ENCODE measurements at regions not wholly inside any gene's neighbourhood (a gene's known extent, or its start where the extent isn't known, plus 50 kb on each side); places are given as distances from the start of the nearest gene placed in this dataset.

DNA sequence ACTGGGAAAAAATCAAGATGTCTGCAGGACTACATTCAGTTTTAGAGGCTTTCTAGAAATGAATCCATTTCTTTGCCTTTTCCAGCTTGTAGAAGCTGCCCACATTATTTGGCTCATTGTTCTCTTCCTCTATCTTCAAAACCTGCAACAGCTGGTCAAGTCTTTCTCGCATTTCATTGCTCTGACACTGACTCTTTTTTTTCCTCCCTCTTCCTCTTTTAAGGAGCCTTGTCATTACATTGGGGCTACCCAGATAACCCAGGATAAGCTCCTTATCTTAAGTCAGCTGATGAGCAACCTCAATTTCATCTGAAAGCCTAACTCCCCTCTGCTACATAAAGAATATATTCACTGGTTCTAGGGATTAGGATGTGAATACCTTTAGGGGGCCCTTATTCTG lies 53.2 kb upstream of the CEP162 start:
- H3K9ac ChIP-seq (ENCODE audit: extremely low read depth, low read length, poor library complexity, severe bottlenecking) = no peak overlapping the region
- Mint-ChIP-seq H3K27me3 (ENCODE audit: insufficient read depth) (no peaks in the 10 kb centered on the region), H3K4me1 (peaks cover 5% of the 10 kb centered on the region), H3K4me3 (no peak overlapping the region), H3K9me3 (no peaks in the 10 kb centered on the region), H3K36me3 (ENCODE audit: low read depth) (no peaks in the 10 kb centered on the region), H3K27ac (no peak overlapping the region)
- H3K9me3 ChIP-seq (ENCODE audit: control insufficient read depth, low read length) = no peaks in the 10 kb centered on the region
- no peak overlapping the region for H3K4me3 ChIP-seq (ENCODE audit: low read length)
- TF ChIP-seq, protein P1, sequence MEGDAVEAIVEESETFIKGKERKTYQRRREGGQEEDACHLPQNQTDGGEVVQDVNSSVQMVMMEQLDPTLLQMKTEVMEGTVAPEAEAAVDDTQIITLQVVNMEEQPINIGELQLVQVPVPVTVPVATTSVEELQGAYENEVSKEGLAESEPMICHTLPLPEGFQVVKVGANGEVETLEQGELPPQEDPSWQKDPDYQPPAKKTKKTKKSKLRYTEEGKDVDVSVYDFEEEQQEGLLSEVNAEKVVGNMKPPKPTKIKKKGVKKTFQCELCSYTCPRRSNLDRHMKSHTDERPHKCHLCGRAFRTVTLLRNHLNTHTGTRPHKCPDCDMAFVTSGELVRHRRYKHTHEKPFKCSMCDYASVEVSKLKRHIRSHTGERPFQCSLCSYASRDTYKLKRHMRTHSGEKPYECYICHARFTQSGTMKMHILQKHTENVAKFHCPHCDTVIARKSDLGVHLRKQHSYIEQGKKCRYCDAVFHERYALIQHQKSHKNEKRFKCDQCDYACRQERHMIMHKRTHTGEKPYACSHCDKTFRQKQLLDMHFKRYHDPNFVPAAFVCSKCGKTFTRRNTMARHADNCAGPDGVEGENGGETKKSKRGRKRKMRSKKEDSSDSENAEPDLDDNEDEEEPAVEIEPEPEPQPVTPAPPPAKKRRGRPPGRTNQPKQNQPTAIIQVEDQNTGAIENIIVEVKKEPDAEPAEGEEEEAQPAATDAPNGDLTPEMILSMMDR (conservative IDR thresholded peaks at IDR 0.05) = no peak
- no peak overlapping the region for H3K27ac ChIP-seq (ENCODE audit: low read depth, low read length)
- H3K36me3 ChIP-seq (ENCODE audit: control insufficient read depth, insufficient read depth, low read length) = no peaks in the 10 kb centered on the region
- no peaks in the 10 kb centered on the region for H3K4me1 ChIP-seq (ENCODE audit: control insufficient read depth, insufficient read depth, low read length)
- 87% methylated on average over 1 of the region's 1 CpG; no CpG with 5 or more reads in 1 of the 2 experiments for WGBS, 2 experiments (ENCODE audit: insufficient coverage in 1 of 2, insufficient read length in 1 of 2)
- no peak for DNase-seq
- H3K27me3 ChIP-seq (ENCODE audit: control insufficient read depth, insufficient read depth, low read length, poor library complexity, severe bottlenecking) = no peaks in the 10 kb centered on the region

DNA sequence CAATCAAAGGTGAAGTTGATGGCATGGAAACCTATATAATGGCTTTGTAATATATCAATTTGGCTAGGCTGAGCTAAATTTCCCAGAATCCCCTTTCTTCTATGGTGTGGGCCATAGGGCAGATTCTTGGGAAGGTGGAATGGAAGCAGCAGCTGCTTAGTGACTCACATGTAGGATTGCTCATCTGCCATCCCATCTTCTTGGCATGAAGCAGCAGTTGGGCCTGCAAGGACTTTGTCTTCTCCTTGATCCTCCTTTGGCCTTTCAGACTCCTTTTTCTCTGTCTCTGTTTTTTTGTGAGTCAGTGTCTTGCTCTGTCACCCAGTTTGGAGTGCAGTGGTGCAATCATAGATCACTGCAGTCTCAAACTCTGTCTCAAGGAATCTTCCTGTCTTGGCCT lies 52.6 kb upstream of the CEP162 start:
- no peak for DNase-seq
- Mint-ChIP-seq H3K4me3 (no peak overlapping the region), H3K27me3 (ENCODE audit: insufficient read depth) (no peaks in the 10 kb centered on the region), H3K9me3 (no peaks in the 10 kb centered on the region), H3K4me1 (peaks cover 3% of the 10 kb centered on the region), H3K36me3 (ENCODE audit: low read depth) (no peaks in the 10 kb centered on the region), H3K27ac (no peak overlapping the region)
- no peaks in the 10 kb centered on the region for H3K4me1 ChIP-seq (ENCODE audit: control insufficient read depth, insufficient read depth, low read length)
- TF ChIP-seq, protein P1 (conservative IDR thresholded peaks at IDR 0.05) = no peak
- H3K9me3 ChIP-seq (ENCODE audit: control insufficient read depth, low read length) = no peaks in the 10 kb centered on the region
- H3K36me3 ChIP-seq (ENCODE audit: control insufficient read depth, insufficient read depth, low read length) = no peaks in the 10 kb centered on the region
- no peaks in the 10 kb centered on the region for H3K27me3 ChIP-seq (ENCODE audit: control insufficient read depth, insufficient read depth, low read length, poor library complexity, severe bottlenecking)
- H3K27ac ChIP-seq (ENCODE audit: low read depth, low read length) = no peak overlapping the region
- H3K4me3 ChIP-seq (ENCODE audit: low read length) = no peak overlapping the region
- H3K9ac ChIP-seq (ENCODE audit: extremely low read depth, low read length, poor library complexity, severe bottlenecking) = no peak overlapping the region

DNA sequence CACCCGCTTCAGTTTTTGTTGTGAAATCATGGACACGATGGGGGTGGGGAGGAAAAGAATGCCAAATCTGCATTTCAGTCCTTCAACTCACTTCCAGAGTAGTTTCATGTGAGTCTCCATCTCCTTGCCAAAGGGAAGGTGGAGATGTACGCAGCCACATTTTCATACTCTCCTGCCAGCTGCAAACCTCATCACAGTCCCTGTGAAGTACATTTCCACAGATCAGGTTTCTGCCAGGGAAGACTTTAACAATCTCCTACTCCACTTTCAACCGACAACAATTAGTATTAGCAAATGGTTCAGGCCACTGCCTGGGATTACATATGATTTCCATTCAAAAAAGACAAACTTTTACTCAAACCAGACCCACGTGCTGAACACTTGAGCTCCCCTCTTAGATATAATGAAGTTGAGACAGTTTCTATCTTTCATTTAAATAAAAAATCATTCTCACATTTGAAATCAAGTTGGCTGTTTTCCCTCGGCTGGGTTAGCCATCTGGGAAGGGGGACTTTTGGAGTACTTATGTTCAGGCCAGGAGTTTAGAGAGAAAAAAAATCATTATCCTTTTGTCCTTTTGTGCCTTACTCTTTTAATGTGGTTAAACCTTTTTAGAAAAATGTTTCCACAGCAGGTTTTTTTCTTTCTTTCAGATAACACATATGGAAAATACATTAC lies 51.0 kb upstream of the CEP162 start:
- Histone ChIP-seq H3K27ac (ENCODE audit: low read depth, low read length) (no peak overlapping the region), H3K27me3 (ENCODE audit: control insufficient read depth, insufficient read depth, low read length, poor library complexity, severe bottlenecking) (no peaks in the 10 kb centered on the region), H3K9ac (ENCODE audit: extremely low read depth, low read length, poor library complexity, severe bottlenecking) (no peak overlapping the region), H3K4me3 (ENCODE audit: low read length) (no peak overlapping the region), H3K9me3 (ENCODE audit: control insufficient read depth, low read length) (no peaks in the 10 kb centered on the region), H3K36me3 (ENCODE audit: control insufficient read depth, insufficient read depth, low read length) (no peaks in the 10 kb centered on the region), H3K4me1 (ENCODE audit: control insufficient read depth, insufficient read depth, low read length) (no peaks in the 10 kb centered on the region)
- WGBS, 2 experiments (ENCODE audit: insufficient coverage in 1 of 2, insufficient read length in 1 of 2) = 76 to 89% methylated on average over 2 to 6 of the region's 6 CpGs
- DNase-seq = no peak
- Mint-ChIP-seq H3K4me3 (no peak overlapping the region), H3K27ac (no peak overlapping the region), H3K4me1 (peaks cover 3% of the 10 kb centered on the region), H3K27me3 (ENCODE audit: insufficient read depth) (no peaks in the 10 kb centered on the region), H3K9me3 (no peaks in the 10 kb centered on the region), H3K36me3 (ENCODE audit: low read depth) (no peaks in the 10 kb centered on the region)
- TF ChIP-seq, protein P1 (conservative IDR thresholded peaks at IDR 0.05) = no peak
